NCI-H128 (cell line): ENCODE measurements at regions not wholly inside any gene's neighbourhood (a gene's known extent, or its start where the extent isn't known, plus 50 kb on each side); places are given as distances from the start of the nearest gene placed in this dataset.
"Not testable (repeated sequence)": the region's sequence is repeated elsewhere in the genome, so short reads cannot be mapped to it uniquely, and the experiment has no call there.

ENCODE experiments used
- DNase-seq: peaks from one replicate; lab custom pipeline; 2025; ENCODE audit not compliant: unreplicated experiment; lab: John Stamatoyannopoulos, UW

- not testable (repeated sequence) for DNase-seq
Measured at GRCh38 chr18:40245612-40246011, 1709.4 kb upstream of the PIK3C3 start.

- DNase-seq = no peak
Measured at GRCh38 chr18:40243607-40244006, 1711.4 kb upstream of the PIK3C3 start.

- DNase-seq = no peak
Measured at GRCh38 chr18:40235836-40236235, 1719.2 kb upstream of the PIK3C3 start.

- no peak for DNase-seq
Measured at GRCh38 chr18:40235323-40235722, 1719.7 kb upstream of the PIK3C3 start.

- DNase-seq = no peak
Measured at GRCh38 chr18:40233931-40234616, 1721.0 kb upstream of the PIK3C3 start.

- DNase-seq = no peak
Measured at GRCh38 chr18:40222776-40223175, 1732.3 kb upstream of the PIK3C3 start.

GRCh38 chr18:40216856-40217255 is 1738.2 kb upstream of the PIK3C3 start:
- DNase-seq = no peak

GRCh38 chr18:40215979-40216378 is 1739.1 kb upstream of the PIK3C3 start:
- DNase-seq = no peak

GRCh38 chr18:40210696-40211095 is 1744.3 kb upstream of the PIK3C3 start:
- no peak for DNase-seq

- no peak for DNase-seq
Measured at GRCh38 chr18:40208958-40209357, 1746.1 kb upstream of the PIK3C3 start.

- DNase-seq = no peak
Measured at GRCh38 chr18:40197711-40198110, 1757.3 kb upstream of the PIK3C3 start.

GRCh38 chr18:40186677-40187076 is 1768.4 kb upstream of the PIK3C3 start:
- no peak for DNase-seq

GRCh38 chr18:40179729-40180461 is 1775.1 kb upstream of the PIK3C3 start:
- DNase-seq = no peak

GRCh38 chr18:40168026-40168425 is 1787.0 kb upstream of the PIK3C3 start:
- DNase-seq = no peak

- no peak for DNase-seq
Measured at GRCh38 chr18:40163254-40163653, 1791.8 kb upstream of the PIK3C3 start.

GRCh38 chr18:40160361-40160760 is 1794.7 kb upstream of the PIK3C3 start:
- no peak for DNase-seq

- DNase-seq = no peak
Measured at GRCh38 chr18:40159141-40160017, 1795.7 kb upstream of the PIK3C3 start.

GRCh38 chr18:40157120-40157519 is 1797.9 kb upstream of the PIK3C3 start:
- DNase-seq = no peak

GRCh38 chr18:40152859-40153258 is 1802.2 kb upstream of the PIK3C3 start:
- no peak for DNase-seq

GRCh38 chr18:40148960-40149359 is 1806.1 kb upstream of the PIK3C3 start:
- no peak for DNase-seq

- no peak for DNase-seq
Measured at GRCh38 chr18:40133253-40133652, 1821.8 kb upstream of the PIK3C3 start.

- DNase-seq = not testable (repeated sequence)
Measured at GRCh38 chr18:40132438-40132837, 1822.6 kb upstream of the PIK3C3 start.
